Pancreas (tissue), 10 donors: ENCODE measurements at regions not wholly inside any gene's neighbourhood (a gene's known extent, or its start where the extent isn't known, plus 50 kb on each side); places are given as distances from the start of the nearest gene placed in this dataset.
A peak's percentile ranks its signal among the peaks of the same experiment; 100 is the strongest.

Source experiments
- ATAC-seq, 4 donors: fragments of 200-7000 bp; cut with Tn5 transposase; one replicate each; pipeline versions ENCODE4 v1.8.0 to v1.9.1; 2020; ENCODE audit warnings: mild to moderate bottlenecking in 4 of 4, moderate library complexity in 4 of 4
- DNase-seq, 6 donors: peaks; one replicate each; pipeline ENCODE4 v3.0.0-alpha.2; 2020
- FAIRE-seq: peaks from 2 replicates; lab custom pipeline; 2012; peaks lifted over from hg19 to GRCh38; lab: Jason Lieb, UNC
- H3K27ac ChIP-seq, 4 donors: fragments of 200-600 bp; sonication (generic); 1 replicate in 3 of 4; 2 replicates in 1 of 4; pipeline versions ENCODE4 v1.5.0 to v1.8.0; 2020
- H3K27me3 ChIP-seq, 4 donors: fragments of 200-600 bp; one replicate each; pipeline ENCODE4 v1.8.0; 2021
- H3K36me3 ChIP-seq, 3 donors: fragments of 200-600 bp; sonication (generic) in 1 of 3; one replicate each; pipeline versions ENCODE4 v1.5.0 to v1.8.0; 2020 to 2021
- H3K4me1 ChIP-seq, 3 donors: fragments of 200-600 bp; one replicate each; pipeline ENCODE4 v1.8.0; 2021
- H3K4me3 ChIP-seq, 4 donors: fragments of 200-600 bp; sonication (generic) in 2 of 4; one replicate each; pipeline versions ENCODE4 v1.5.0 to v1.8.0; 2020 to 2021
- H3K9me3 ChIP-seq, 4 donors: fragments of 200-600 bp; one replicate each; pipeline ENCODE4 v1.8.0; 2021
- WGBS, 2 donors: extraction: QIAGEN DNeasy Blood & Tissue Kit; methylation state at CpG; one replicate each; pipeline ENCODE4 v1.1.7; 2013; 5-methylcytosine and 5-hydroxymethylcytosine counted together
- intact Hi-C, 3 donors: fragments of 100-400 bp; cut with DNase I; formaldehyde crosslinking; loops; one replicate each; pipeline versions ENCODE4 v1.11.1 to v1.14.2; 2022
- TF ChIP-seq, protein P1 (sequence below), 4 donors: fragments of 200-600 bp; sonication (generic) in 3 of 4; IDR thresholded peaks; one replicate each; pipeline versions ENCODE4 v1.5.0 to v1.8.0; 2021; ENCODE audit warnings: antibody characterized with exemption in 4 of 4
- donor health status: healthy with polysubstance abuse.
- donor health status: DM: no; HTN: no; CAD: no; lungs with moderate emphysema.
- donor health status: DM: no; HTN: no; CAD: no.
- donor health status: control.
- donor health status: control.
- donor health status: Bipolar disorder and iron deficiency.
- donor health status: DM: yes; HTN: yes; CAD: no.
- donor health status: DM: no; HTN: no; CAD: no.
- donor health status: DM: no; HTN: no; CAD: no.
- donor health status: DM: yes; HTN: yes; CAD: no.

- WGBS, 2 donors, result 89 to 95% methylated on average over 20 to 27 of the region's 27 CpGs
- ATAC-seq (no peak), FAIRE-seq (no peak), DNase-seq (peak in 3 of 6 donors; percentile 16 to 62 (median 45))
- no peaks in the 10 kb centered on the region for H3K27me3 ChIP-seq
- H3K9me3 ChIP-seq, result no peaks in the 10 kb centered on the region
- TF ChIP-seq, protein P1, sequence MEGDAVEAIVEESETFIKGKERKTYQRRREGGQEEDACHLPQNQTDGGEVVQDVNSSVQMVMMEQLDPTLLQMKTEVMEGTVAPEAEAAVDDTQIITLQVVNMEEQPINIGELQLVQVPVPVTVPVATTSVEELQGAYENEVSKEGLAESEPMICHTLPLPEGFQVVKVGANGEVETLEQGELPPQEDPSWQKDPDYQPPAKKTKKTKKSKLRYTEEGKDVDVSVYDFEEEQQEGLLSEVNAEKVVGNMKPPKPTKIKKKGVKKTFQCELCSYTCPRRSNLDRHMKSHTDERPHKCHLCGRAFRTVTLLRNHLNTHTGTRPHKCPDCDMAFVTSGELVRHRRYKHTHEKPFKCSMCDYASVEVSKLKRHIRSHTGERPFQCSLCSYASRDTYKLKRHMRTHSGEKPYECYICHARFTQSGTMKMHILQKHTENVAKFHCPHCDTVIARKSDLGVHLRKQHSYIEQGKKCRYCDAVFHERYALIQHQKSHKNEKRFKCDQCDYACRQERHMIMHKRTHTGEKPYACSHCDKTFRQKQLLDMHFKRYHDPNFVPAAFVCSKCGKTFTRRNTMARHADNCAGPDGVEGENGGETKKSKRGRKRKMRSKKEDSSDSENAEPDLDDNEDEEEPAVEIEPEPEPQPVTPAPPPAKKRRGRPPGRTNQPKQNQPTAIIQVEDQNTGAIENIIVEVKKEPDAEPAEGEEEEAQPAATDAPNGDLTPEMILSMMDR (IDR thresholded peaks at IDR 0.05), result no peak
- intact Hi-C loops, result no loop called here
- H3K36me3 ChIP-seq, result no peaks in the 10 kb centered on the region
- no peak overlapping the region for H3K27ac ChIP-seq
- no peaks in the 10 kb centered on the region for H3K4me1 ChIP-seq
- no peak overlapping the region for H3K4me3 ChIP-seq
These were observed 580.2 kb downstream of the ZIC1 start for GRCh38 chr3:147989344-147989743.

GRCh38 chr3:148002705-148003205 is 593.6 kb downstream of the ZIC1 start:
- intact Hi-C loops, result no loop called here
- TF ChIP-seq, protein P1 (IDR thresholded peaks at IDR 0.05), result no peak
- Histone ChIP-seq H3K27ac (no peak overlapping the region), H3K4me3 (no peak overlapping the region), H3K4me1 (no peaks in the 10 kb centered on the region), H3K9me3 (no peaks in the 10 kb centered on the region), H3K36me3 (no peaks in the 10 kb centered on the region), H3K27me3 (no peaks in the 10 kb centered on the region)
- WGBS, 2 donors, result 65 to 79% methylated on average over 4 of the region's 4 CpGs
- FAIRE-seq (no peak), ATAC-seq (no peak), DNase-seq (no peak)

DNA sequence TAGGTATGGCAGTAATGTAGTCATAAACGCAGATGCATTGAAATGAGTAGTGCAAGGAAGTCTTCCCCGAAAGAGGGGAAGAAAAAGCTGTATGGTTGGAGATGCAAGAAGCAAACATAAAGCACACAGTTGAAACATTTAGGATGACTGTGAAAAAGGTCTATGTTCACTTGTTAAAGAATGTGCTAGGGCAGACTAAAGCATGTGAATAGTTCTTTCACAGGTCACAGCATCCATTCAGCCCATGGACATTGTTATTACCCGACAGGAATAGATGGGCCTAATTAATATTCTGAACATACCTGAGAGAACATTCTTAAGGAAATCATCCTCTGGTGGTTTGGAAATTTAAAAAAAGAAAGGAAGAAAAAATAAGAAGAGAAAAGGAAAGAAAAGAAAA is 595.2 kb downstream of the ZIC1 start:
- 73 to 81% methylated on average over 3 of the region's 3 CpGs for WGBS, 2 donors

DNA sequence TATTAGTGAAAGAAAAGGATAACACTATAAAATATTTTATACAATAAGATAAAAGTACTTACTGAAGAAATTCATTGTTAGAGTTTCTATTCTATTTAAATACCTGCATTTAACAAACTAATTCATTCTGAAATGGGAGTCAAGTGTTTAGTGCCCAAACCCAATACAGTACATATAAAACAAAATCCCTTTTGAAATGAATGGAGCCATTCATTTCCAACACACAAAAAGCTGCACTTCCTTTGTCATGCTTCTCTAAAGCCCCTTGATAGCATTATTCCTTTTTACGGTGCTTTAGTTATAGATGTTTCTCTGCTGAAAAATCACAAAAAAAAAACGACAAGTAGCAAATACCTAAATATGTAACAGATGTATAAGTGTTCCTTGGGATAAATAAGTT is 596.3 kb downstream of the ZIC1 start:
- ATAC-seq (no peak), DNase-seq (no peak), FAIRE-seq (no peak)
- Histone ChIP-seq H3K27me3 (no peaks in the 10 kb centered on the region), H3K36me3 (no peaks in the 10 kb centered on the region), H3K4me1 (no peaks in the 10 kb centered on the region), H3K27ac (no peak overlapping the region), H3K9me3 (no peaks in the 10 kb centered on the region), H3K4me3 (no peak overlapping the region)
- 51% methylated on average over 2 of the region's 2 CpGs for WGBS, 2 donors
- TF ChIP-seq, protein P1 (IDR thresholded peaks at IDR 0.05), result no peak
- intact Hi-C loops, result no loop called here

More for the DNA sequence above, 595.2 kb downstream of the ZIC1 start:
- TF ChIP-seq, protein P1 (IDR thresholded peaks at IDR 0.05), result no peak
- intact Hi-C loops, result no loop called here
- DNase-seq (no peak), ATAC-seq (no peak), FAIRE-seq (no peak)
- no peaks in the 10 kb centered on the region for H3K36me3 ChIP-seq
- no peak overlapping the region for H3K4me3 ChIP-seq
- H3K27ac ChIP-seq, result no peak overlapping the region
- H3K27me3 ChIP-seq, result no peaks in the 10 kb centered on the region
- no peaks in the 10 kb centered on the region for H3K4me1 ChIP-seq
- H3K9me3 ChIP-seq, result no peaks in the 10 kb centered on the region

DNA sequence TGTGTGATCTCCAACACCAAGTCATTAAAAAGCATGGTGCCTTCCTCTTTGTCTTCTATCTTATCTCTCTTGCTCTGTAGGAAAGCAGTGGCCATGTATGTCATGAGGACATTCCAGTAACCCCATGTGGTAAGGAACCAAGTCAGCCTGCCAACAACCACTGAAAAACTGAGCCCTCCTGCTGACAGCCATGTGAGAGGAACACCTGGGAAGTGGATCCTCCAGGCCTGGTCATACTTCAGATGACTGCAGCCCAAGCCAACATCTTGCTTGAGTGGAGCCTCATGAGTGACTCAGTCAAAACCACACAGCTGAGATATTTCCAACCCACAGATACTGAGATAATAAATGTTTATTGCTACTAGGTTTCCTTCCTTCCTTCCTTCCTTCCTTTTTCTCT is 597.3 kb downstream of the ZIC1 start:
- FAIRE-seq (no peak), ATAC-seq (no peak), DNase-seq (no peak)
- Histone ChIP-seq H3K27ac (no peak overlapping the region), H3K27me3 (no peaks in the 10 kb centered on the region), H3K36me3 (no peaks in the 10 kb centered on the region), H3K4me3 (no peak overlapping the region), H3K9me3 (no peaks in the 10 kb centered on the region), H3K4me1 (no peaks in the 10 kb centered on the region)
- TF ChIP-seq, protein P1 (IDR thresholded peaks at IDR 0.05), result no peak
- intact Hi-C loops, result no loop called here
